ENCODE measurements at regions not wholly inside any gene's neighbourhood (a gene's known extent, or its start where the extent isn't known, plus 50 kb on each side); places are given as distances from the start of the nearest gene placed in this dataset.
A peak's percentile ranks its signal among the peaks of the same experiment; 100 is the strongest.

- DNase-seq (ENCODE audit: low spot score), result no peak
Measured at GRCh38 chr15:29424118-29424517, 154.5 kb upstream of the NSMCE3 start.

- DNase-seq (ENCODE audit: low spot score), result no peak
Measured at GRCh38 chr15:29422606-29423005, 153.0 kb upstream of the NSMCE3 start.

GRCh38 chr15:29420188-29420587 is 150.6 kb upstream of the NSMCE3 start:
- no peak for DNase-seq (ENCODE audit: low spot score)

- no peak for DNase-seq (ENCODE audit: low spot score)
Measured at GRCh38 chr15:29418931-29419330, 149.3 kb upstream of the NSMCE3 start.

- no peak for DNase-seq (ENCODE audit: low spot score)
Measured at GRCh38 chr15:29418178-29418577, 148.6 kb upstream of the NSMCE3 start.

- DNase-seq (ENCODE audit: low spot score), result no peak
Measured at GRCh38 chr15:29411299-29411698, 141.7 kb upstream of the NSMCE3 start.

- DNase-seq (ENCODE audit: low spot score), result no peak
Measured at GRCh38 chr15:29410338-29410737, 140.7 kb upstream of the NSMCE3 start.

- DNase-seq (ENCODE audit: low spot score), result no peak
Measured at GRCh38 chr15:29409890-29410289, 140.3 kb upstream of the NSMCE3 start.

- no peak for DNase-seq (ENCODE audit: low spot score)
Measured at GRCh38 chr15:29405564-29405963, 135.9 kb upstream of the NSMCE3 start.

GRCh38 chr15:29403772-29404171 is 134.2 kb upstream of the NSMCE3 start:
- peak; percentile 18 for DNase-seq (ENCODE audit: low spot score)

GRCh38 chr15:29401644-29402043 is 132.0 kb upstream of the NSMCE3 start:
- DNase-seq (ENCODE audit: low spot score), result no peak

GRCh38 chr15:29400701-29401100 is 131.1 kb upstream of the NSMCE3 start:
- no peak for DNase-seq (ENCODE audit: low spot score)

GRCh38 chr15:29398907-29399306 is 129.3 kb upstream of the NSMCE3 start:
- no peak for DNase-seq (ENCODE audit: low spot score)

GRCh38 chr15:29396176-29396811 is 126.7 kb upstream of the NSMCE3 start:
- DNase-seq (ENCODE audit: low spot score), result no peak

GRCh38 chr15:29393443-29393842 is 123.8 kb upstream of the NSMCE3 start:
- no peak for DNase-seq (ENCODE audit: low spot score)

- DNase-seq (ENCODE audit: low spot score), result no peak
Measured at GRCh38 chr15:29392358-29392757, 122.7 kb upstream of the NSMCE3 start.

GRCh38 chr15:29390051-29390450 is 120.4 kb upstream of the NSMCE3 start:
- DNase-seq (ENCODE audit: low spot score), result no peak

GRCh38 chr15:29386523-29386922 is 116.9 kb upstream of the NSMCE3 start:
- DNase-seq (ENCODE audit: low spot score), result no peak

- no peak for DNase-seq (ENCODE audit: low spot score)
Measured at GRCh38 chr15:29383367-29383766, 113.7 kb upstream of the NSMCE3 start.

- no peak for DNase-seq (ENCODE audit: low spot score)
Measured at GRCh38 chr15:29382862-29383261, 113.2 kb upstream of the NSMCE3 start.

- no peak for DNase-seq (ENCODE audit: low spot score)
Measured at GRCh38 chr15:29380466-29380865, 110.8 kb upstream of the NSMCE3 start.

- DNase-seq (ENCODE audit: low spot score), result no peak
Measured at GRCh38 chr15:29379647-29380046, 110.0 kb upstream of the NSMCE3 start.

GRCh38 chr15:29377161-29377560 is 107.5 kb upstream of the NSMCE3 start:
- DNase-seq (ENCODE audit: low spot score), result no peak

- DNase-seq (ENCODE audit: low spot score), result no peak
Measured at GRCh38 chr15:29376590-29376989, 107.0 kb upstream of the NSMCE3 start.

- DNase-seq (ENCODE audit: low spot score), result no peak
Measured at GRCh38 chr15:29369261-29369660, 99.6 kb upstream of the NSMCE3 start.

All from HuH-7 (cell line).